ENCODE measurements at regions not wholly inside any gene's neighbourhood (a gene's known extent, or its start where the extent isn't known, plus 50 kb on each side); places are given as distances from the start of the nearest gene placed in this dataset.
"Not testable (repeated sequence)": the region's sequence is repeated elsewhere in the genome, so short reads cannot be mapped to it uniquely, and the experiment has no call there.

- DNase-seq, result no peak
Observed at GRCh38 chr7:125358551-125359167, 429.0 kb upstream of the POT1 start.

GRCh38 chr7:125357676-125358455 lies 428.2 kb upstream of the POT1 start:
- peak; percentile 18 to 32 for DNase-seq

GRCh38 chr7:125355899-125356298 lies 426.3 kb upstream of the POT1 start:
- DNase-seq, result peak; percentile 89 to 92

GRCh38 chr7:125347269-125347668 lies 417.6 kb upstream of the POT1 start:
- no peak for DNase-seq

- DNase-seq, result no peak
Observed at GRCh38 chr7:125338110-125338509, 408.5 kb upstream of the POT1 start.

GRCh38 chr7:125336326-125336725 lies 406.7 kb upstream of the POT1 start:
- no peak for DNase-seq

GRCh38 chr7:125326666-125327255 lies 397.1 kb upstream of the POT1 start:
- DNase-seq, result no peak

GRCh38 chr7:125316466-125316865 lies 386.8 kb upstream of the POT1 start:
- DNase-seq, result no peak

- DNase-seq, result no peak
Observed at GRCh38 chr7:125299003-125299765, 369.6 kb upstream of the POT1 start.

GRCh38 chr7:125279961-125280360 lies 350.3 kb upstream of the POT1 start:
- DNase-seq, result no peak

- no peak for DNase-seq
Observed at GRCh38 chr7:125278318-125278717, 348.7 kb upstream of the POT1 start.

GRCh38 chr7:125274742-125275141 lies 345.1 kb upstream of the POT1 start:
- not testable (repeated sequence) for DNase-seq

GRCh38 chr7:125264174-125264856 lies 334.7 kb upstream of the POT1 start:
- not testable (repeated sequence) for DNase-seq

- DNase-seq, result not testable (repeated sequence)
Observed at GRCh38 chr7:125258876-125259417, 329.3 kb upstream of the POT1 start.

- no peak for DNase-seq
Observed at GRCh38 chr7:125257617-125258016, 328.0 kb upstream of the POT1 start.

- no peak for DNase-seq
Observed at GRCh38 chr7:125256446-125256845, 326.8 kb upstream of the POT1 start.

GRCh38 chr7:125255810-125256209 lies 326.2 kb upstream of the POT1 start:
- DNase-seq, result no peak

GRCh38 chr7:125254566-125254965 lies 324.9 kb upstream of the POT1 start:
- no peak for DNase-seq

- DNase-seq, result no peak
Observed at GRCh38 chr7:125253452-125254190, 324.0 kb upstream of the POT1 start.

- DNase-seq, result no peak
Observed at GRCh38 chr7:125247514-125248098, 318.0 kb upstream of the POT1 start.

GRCh38 chr7:125246706-125247105 lies 317.1 kb upstream of the POT1 start:
- DNase-seq, result no peak

Measured in inflammatory macrophage (primary cell).